GM18873 (cell line): ENCODE measurements at regions not wholly inside any gene's neighbourhood (a gene's known extent, or its start where the extent isn't known, plus 50 kb on each side); places are given as distances from the start of the nearest gene placed in this dataset.
A peak's percentile ranks its signal among the peaks of the same experiment; 100 is the strongest.
"Not testable (repeated sequence)": the region's sequence is repeated elsewhere in the genome, so short reads cannot be mapped to it uniquely, and the experiment has no call there.

Experiments
- ATAC-seq: cut with Tn5 transposase; IDR thresholded peaks from one replicate; pipeline ENCODE4 v1.9.1; 2021; ENCODE audit warnings: mild to moderate bottlenecking, moderate library complexity, moderate number of reproducible peaks; ENCODE audit not compliant: unreplicated experiment, low FRiP score

- peak; percentile 96 for ATAC-seq
Observed at GRCh38 chr11:22920939-22921565, 60.8 kb upstream of the CCDC179 start.

- no peak for ATAC-seq
Observed at GRCh38 chr11:22922672-22923071, 62.4 kb upstream of the CCDC179 start.

- ATAC-seq, result no peak
Observed at GRCh38 chr11:22923561-22923960, 63.3 kb upstream of the CCDC179 start.

- no peak for ATAC-seq
Observed at GRCh38 chr11:22926341-22926740, 66.1 kb upstream of the CCDC179 start.

GRCh38 chr11:22927793-22928192 is 67.5 kb upstream of the CCDC179 start:
- ATAC-seq, result no peak

- no peak for ATAC-seq
Observed at GRCh38 chr11:22928207-22928917, 68.1 kb upstream of the CCDC179 start.

GRCh38 chr11:22930816-22931594 is 70.7 kb upstream of the CCDC179 start:
- ATAC-seq, result peak; percentile 97

GRCh38 chr11:22938691-22939090 is 78.4 kb upstream of the CCDC179 start:
- ATAC-seq, result no peak

- not testable (repeated sequence) for ATAC-seq
Observed at GRCh38 chr11:22941544-22941943, 81.3 kb upstream of the CCDC179 start.

- ATAC-seq, result no peak
Observed at GRCh38 chr11:22957786-22958185, 97.5 kb upstream of the CCDC179 start.

GRCh38 chr11:22974251-22974650 is 114.0 kb upstream of the CCDC179 start:
- no peak for ATAC-seq

GRCh38 chr11:22976146-22976545 is 115.9 kb upstream of the CCDC179 start:
- ATAC-seq, result no peak

- ATAC-seq, result no peak
Observed at GRCh38 chr11:22982903-22983302, 122.6 kb upstream of the CCDC179 start.

- ATAC-seq, result no peak
Observed at GRCh38 chr11:22984045-22984444, 123.8 kb upstream of the CCDC179 start.

- no peak for ATAC-seq
Observed at GRCh38 chr11:22989371-22989770, 129.1 kb upstream of the CCDC179 start.

GRCh38 chr11:22991196-22991595 is 130.9 kb upstream of the CCDC179 start:
- no peak for ATAC-seq

- no peak for ATAC-seq
Observed at GRCh38 chr11:23006730-23007129, 146.5 kb upstream of the CCDC179 start.

GRCh38 chr11:23010790-23011335 is 150.6 kb upstream of the CCDC179 start:
- no peak for ATAC-seq

GRCh38 chr11:23012930-23013329 is 152.7 kb upstream of the CCDC179 start:
- no peak for ATAC-seq

GRCh38 chr11:23013509-23013908 is 153.2 kb upstream of the CCDC179 start:
- no peak for ATAC-seq

- ATAC-seq, result peak; percentile 72
Observed at GRCh38 chr11:23021287-23021863, 161.1 kb upstream of the CCDC179 start.
